HEK293 (cell line): ENCODE measurements at regions not wholly inside any gene's neighbourhood (a gene's known extent, or its start where the extent isn't known, plus 50 kb on each side); places are given as distances from the start of the nearest gene placed in this dataset.

ENCODE experiments used
- CTCF ChIA-PET: fragments of 350-600 bp; formaldehyde crosslinking; extraction: SDS; loops from one replicate; lab custom pipeline; 2021; ENCODE audit warnings: antibody characterized with exemption; lab: Yijun Ruan, JAX
- POLR2A ChIA-PET: fragments of 300-600 bp; formaldehyde crosslinking; extraction: SDS; loops from one replicate; lab custom pipeline; 2020; ENCODE audit warnings: antibody characterized with exemption, inconsistent platforms; lab: Yijun Ruan, JAX
- H3K27ac ChIP-seq: fragments of 200-500 bp; sonication (Bioruptor generic); 2 replicates; pipeline ENCODE4 v1.5.1; 2014; ENCODE audit warnings: low read depth, low read length, control low read depth, inconsistent platforms; ENCODE audit errors: extremely low read depth
- H3K36me3 ChIP-seq, 2 experiments: fragments of 200-500 bp in 1 of 2; sonication (Bioruptor generic) in 1 of 2; 1 replicate in 1 of 2; 2 replicates in 1 of 2; pipeline ENCODE4 v1.5.1; 2014 to 2017; ENCODE audit warnings: inconsistent platforms in 2 of 2, low read length in 2 of 2; ENCODE audit not compliant: control insufficient read depth in 2 of 2, insufficient read depth in 1 of 2
- H3K4me1 ChIP-seq: fragments of 200-500 bp; sonication (Bioruptor generic); 2 replicates; pipeline ENCODE4 v1.5.1; 2014; ENCODE audit warnings: mild to moderate bottlenecking, low read length, inconsistent platforms; ENCODE audit not compliant: control insufficient read depth, insufficient read depth
- H3K4me3 ChIP-seq: 2 replicates; pipeline ENCODE4 v1.5.1; 2011; ENCODE audit warnings: low read depth, mild to moderate bottlenecking, control low read depth, low read length, moderate library complexity
- H3K9me3 ChIP-seq: fragments of 200-500 bp; sonication (Bioruptor generic); 2 replicates; pipeline ENCODE4 v1.5.1; 2014; ENCODE audit warnings: low read depth, low read length, inconsistent platforms; ENCODE audit not compliant: control insufficient read depth, insufficient read depth
- HOXD13 ChIP-seq: sonication (generic); formaldehyde crosslinking; IDR thresholded peaks from 2 replicates; pipeline ENCODE4 v1.8.0; 2022; ENCODE audit warnings: missing genetic modification reagents, borderline replicate concordance
- MEIS1 ChIP-seq: sonication (generic); formaldehyde crosslinking; IDR thresholded peaks from 2 replicates; pipeline ENCODE4 v1.8.1; 2022; ENCODE audit warnings: missing genetic modification reagents, mild to moderate bottlenecking, borderline replicate concordance
- SCRT2 ChIP-seq: fragments of 450-650 bp; formaldehyde crosslinking; IDR thresholded peaks from 2 replicates; pipeline ENCODE4 v1.5.1; 2016; ENCODE audit warnings: missing biosample characterization, missing genetic modification characterization
- WT1 ChIP-seq: fragments of 450-650 bp; formaldehyde crosslinking; IDR thresholded peaks from 2 replicates; pipeline ENCODE4 v1.5.1; 2016; ENCODE audit warnings: missing biosample characterization, missing genetic modification characterization
- ZBTB8A ChIP-seq: fragments of 450-650 bp; formaldehyde crosslinking; IDR thresholded peaks from 2 replicates; pipeline ENCODE4 v1.5.1; 2016; ENCODE audit warnings: missing biosample characterization, missing genetic modification characterization
- ZEB2 ChIP-seq: fragments of 450-650 bp; formaldehyde crosslinking; IDR thresholded peaks from 2 replicates; pipeline ENCODE4 v1.5.1; 2016; ENCODE audit warnings: missing biosample characterization, missing genetic modification characterization
- ZFHX2 ChIP-seq: fragments of 450-650 bp; formaldehyde crosslinking; conservative IDR thresholded peaks from 2 replicates; pipeline ENCODE4 v1.5.1; 2016; ENCODE audit warnings: missing biosample characterization, missing genetic modification characterization
- ZNF16 ChIP-seq: fragments of 450-650 bp; formaldehyde crosslinking; IDR thresholded peaks from 2 replicates; pipeline ENCODE4 v1.5.1; 2016; ENCODE audit warnings: low read depth, missing biosample characterization, missing genetic modification characterization
- ZNF223 ChIP-seq: fragments of 450-650 bp; formaldehyde crosslinking; IDR thresholded peaks from 2 replicates; pipeline ENCODE4 v1.5.1; 2016; ENCODE audit warnings: missing biosample characterization, missing genetic modification characterization
- ZNF266 ChIP-seq: fragments of 450-650 bp; formaldehyde crosslinking; IDR thresholded peaks from 2 replicates; pipeline ENCODE4 v1.5.1; 2016; ENCODE audit warnings: missing biosample characterization, missing genetic modification characterization, low read depth
- ZNF274 ChIP-seq, 2 experiments: fragments of 200-500 bp in 1 of 2; fragments of 450-650 bp in 1 of 2; sonication (Bioruptor generic) in 1 of 2; formaldehyde crosslinking in 1 of 2; IDR thresholded peaks; 2 replicates each; pipeline versions ENCODE4 v1.5.1 to v1.6.1; 2014 to 2016; ENCODE audit warnings: borderline replicate concordance in 1 of 2, inconsistent platforms in 1 of 2, low read length in 1 of 2, missing biosample characterization in 1 of 2, missing genetic modification characterization in 1 of 2
- ZNF433 ChIP-seq: fragments of 450-650 bp; formaldehyde crosslinking; IDR thresholded peaks from 2 replicates; pipeline ENCODE4 v1.5.1; 2016; ENCODE audit warnings: missing biosample characterization, missing genetic modification characterization, low read depth
- ZNF529 ChIP-seq: fragments of 450-650 bp; formaldehyde crosslinking; IDR thresholded peaks from 2 replicates; pipeline ENCODE4 v1.5.1; 2017; ENCODE audit warnings: missing genetic modification characterization, missing biosample characterization; ENCODE audit not compliant: insufficient replicate concordance
- ZNF558 ChIP-seq: fragments of 450-650 bp; formaldehyde crosslinking; IDR thresholded peaks from 2 replicates; pipeline ENCODE4 v1.5.1; 2016; ENCODE audit warnings: missing biosample characterization, missing genetic modification characterization
- ZNF561 ChIP-seq: fragments of 450-650 bp; IDR thresholded peaks from 2 replicates; pipeline ENCODE4 v1.5.1; 2018; ENCODE audit warnings: missing biosample characterization, missing genetic modification characterization, borderline replicate concordance
- ZNF571 ChIP-seq: fragments of 450-650 bp; formaldehyde crosslinking; IDR thresholded peaks from 2 replicates; pipeline ENCODE4 v1.5.0; 2017; ENCODE audit warnings: missing biosample characterization, missing genetic modification characterization
- ZNF596 ChIP-seq: fragments of 450-650 bp; IDR thresholded peaks from 2 replicates; pipeline ENCODE4 v1.5.0; 2018; ENCODE audit warnings: missing biosample characterization, mild to moderate bottlenecking, missing genetic modification characterization, moderate library complexity
- ZNF629 ChIP-seq: fragments of 450-650 bp; formaldehyde crosslinking; IDR thresholded peaks from 2 replicates; pipeline ENCODE4 v1.5.1; 2017; ENCODE audit warnings: missing biosample characterization, missing genetic modification characterization
- ZNF707 ChIP-seq: fragments of 450-650 bp; formaldehyde crosslinking; IDR thresholded peaks from 2 replicates; pipeline ENCODE4 v1.5.1; 2016; ENCODE audit warnings: missing biosample characterization, missing genetic modification characterization
- TF ChIP-seq, protein P1 (sequence below): fragments of 450-650 bp; formaldehyde crosslinking; IDR thresholded peaks from 2 replicates; pipeline ENCODE4 v1.5.1; 2016; ENCODE audit warnings: missing biosample characterization, missing genetic modification characterization
- TF ChIP-seq, protein P2 (sequence below): fragments of 450-650 bp; formaldehyde crosslinking; IDR thresholded peaks from 2 replicates; pipeline ENCODE4 v1.5.1; 2016; ENCODE audit warnings: missing biosample characterization, missing genetic modification characterization
- TF ChIP-seq, protein P3 (sequence below): fragments of 450-650 bp; formaldehyde crosslinking; IDR thresholded peaks from 2 replicates; pipeline ENCODE4 v1.5.1; 2017; ENCODE audit warnings: missing biosample characterization, missing genetic modification characterization
- TF ChIP-seq, protein P4 (sequence below): fragments of 450-650 bp; IDR thresholded peaks from 2 replicates; pipeline ENCODE4 v1.5.1; 2018; ENCODE audit warnings: missing biosample characterization, mild to moderate bottlenecking, missing genetic modification characterization
- TF ChIP-seq, protein P5 (sequence below): fragments of 450-650 bp; formaldehyde crosslinking; IDR thresholded peaks from 2 replicates; pipeline ENCODE4 v1.5.1; 2016; ENCODE audit warnings: missing biosample characterization, missing genetic modification characterization

DNA sequence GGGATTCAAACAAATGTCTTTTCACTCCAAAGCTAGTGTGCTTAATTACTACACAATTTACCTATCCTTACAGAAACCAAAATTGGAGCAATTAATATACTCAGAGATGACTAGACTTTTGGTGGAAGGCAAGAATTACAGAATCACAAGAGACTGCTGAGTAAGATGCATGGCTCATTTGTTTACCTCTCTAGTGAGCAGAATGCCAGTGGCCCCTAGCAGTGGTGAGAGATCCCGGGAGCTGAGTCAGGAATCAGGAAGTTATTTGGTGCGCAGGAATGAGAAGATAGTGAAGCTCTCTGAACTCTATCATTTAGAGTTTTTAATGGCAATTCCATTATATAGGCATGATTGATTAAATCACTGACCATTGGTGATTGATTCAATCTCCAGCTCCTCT is 188.9 kb upstream of the SESN3 start (continued):
- TF ChIP-seq, protein P1, sequence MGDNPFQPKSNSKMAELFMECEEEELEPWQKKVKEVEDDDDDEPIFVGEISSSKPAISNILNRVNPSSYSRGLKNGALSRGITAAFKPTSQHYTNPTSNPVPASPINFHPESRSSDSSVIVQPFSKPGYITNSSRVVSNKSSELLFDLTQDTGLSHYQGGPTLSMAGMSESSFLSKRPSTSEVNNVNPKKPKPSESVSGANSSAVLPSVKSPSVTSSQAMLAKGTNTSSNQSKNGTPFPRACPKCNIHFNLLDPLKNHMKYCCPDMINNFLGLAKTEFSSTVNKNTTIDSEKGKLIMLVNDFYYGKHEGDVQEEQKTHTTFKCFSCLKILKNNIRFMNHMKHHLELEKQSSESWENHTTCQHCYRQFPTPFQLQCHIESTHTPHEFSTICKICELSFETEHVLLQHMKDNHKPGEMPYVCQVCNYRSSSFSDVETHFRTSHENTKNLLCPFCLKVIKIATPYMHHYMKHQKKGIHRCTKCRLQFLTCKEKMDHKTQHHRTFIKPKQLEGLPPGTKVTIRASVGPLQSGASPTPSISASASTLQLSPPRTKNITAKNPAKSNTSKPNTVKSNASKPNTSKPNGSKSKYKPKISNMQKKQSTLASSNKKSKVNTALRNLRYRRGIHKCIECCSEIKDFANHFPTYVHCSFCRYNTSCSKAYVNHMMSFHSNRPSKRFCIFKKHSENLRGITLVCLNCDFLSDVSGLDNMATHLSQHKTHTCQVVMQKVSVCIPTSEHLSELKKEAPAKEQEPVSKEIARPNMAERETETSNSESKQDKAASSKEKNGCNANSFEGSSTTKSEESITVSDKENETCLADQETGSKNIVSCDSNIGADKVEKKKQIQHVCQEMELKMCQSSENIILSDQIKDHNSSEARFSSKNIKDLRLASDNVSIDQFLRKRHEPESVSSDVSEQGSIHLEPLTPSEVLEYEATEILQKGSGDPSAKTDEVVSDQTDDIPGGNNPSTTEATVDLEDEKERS (tag by site-specific recombination): no peak
- TF ChIP-seq, protein P2, sequence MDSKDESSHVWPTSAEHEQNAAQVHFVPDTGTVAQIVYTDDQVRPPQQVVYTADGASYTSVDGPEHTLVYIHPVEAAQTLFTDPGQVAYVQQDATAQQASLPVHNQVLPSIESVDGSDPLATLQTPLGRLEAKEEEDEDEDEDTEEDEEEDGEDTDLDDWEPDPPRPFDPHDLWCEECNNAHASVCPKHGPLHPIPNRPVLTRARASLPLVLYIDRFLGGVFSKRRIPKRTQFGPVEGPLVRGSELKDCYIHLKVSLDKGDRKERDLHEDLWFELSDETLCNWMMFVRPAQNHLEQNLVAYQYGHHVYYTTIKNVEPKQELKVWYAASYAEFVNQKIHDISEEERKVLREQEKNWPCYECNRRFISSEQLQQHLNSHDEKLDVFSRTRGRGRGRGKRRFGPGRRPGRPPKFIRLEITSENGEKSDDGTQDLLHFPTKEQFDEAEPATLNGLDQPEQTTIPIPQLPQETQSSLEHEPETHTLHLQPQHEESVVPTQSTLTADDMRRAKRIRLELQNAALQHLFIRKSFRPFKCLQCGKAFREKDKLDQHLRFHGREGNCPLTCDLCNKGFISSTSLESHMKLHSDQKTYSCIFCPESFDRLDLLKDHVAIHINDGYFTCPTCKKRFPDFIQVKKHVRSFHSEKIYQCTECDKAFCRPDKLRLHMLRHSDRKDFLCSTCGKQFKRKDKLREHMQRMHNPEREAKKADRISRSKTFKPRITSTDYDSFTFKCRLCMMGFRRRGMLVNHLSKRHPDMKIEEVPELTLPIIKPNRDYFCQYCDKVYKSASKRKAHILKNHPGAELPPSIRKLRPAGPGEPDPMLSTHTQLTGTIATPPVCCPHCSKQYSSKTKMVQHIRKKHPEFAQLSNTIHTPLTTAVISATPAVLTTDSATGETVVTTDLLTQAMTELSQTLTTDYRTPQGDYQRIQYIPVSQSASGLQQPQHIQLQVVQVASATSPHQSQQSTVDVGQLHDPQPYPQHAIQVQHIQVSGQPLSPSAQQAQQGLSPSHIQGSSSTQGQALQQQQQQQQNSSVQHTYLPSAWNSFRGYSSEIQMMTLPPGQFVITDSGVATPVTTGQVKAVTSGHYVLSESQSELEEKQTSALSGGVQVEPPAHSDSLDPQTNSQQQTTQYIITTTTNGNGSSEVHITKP: no peak
- TF ChIP-seq HOXD13 (no peak), ZEB2 (tag by site-specific recombination) (no peak), ZNF274 (IDR thresholded peaks at IDR 0.05; ENCODE audit: low read length) (no peak), ZNF274 (tag by site-specific recombination; IDR thresholded peaks at IDR 0.05; ENCODE audit: borderline replicate concordance) (no peak), ZNF433 (no peak), ZNF596 (no peak), ZNF558 (tag by site-specific recombination) (no peak), ZNF266 (tag by site-specific recombination) (no peak), ZFHX2 (no peak), ZNF223 (tag by site-specific recombination) (no peak)
- TF ChIP-seq, protein P3, sequence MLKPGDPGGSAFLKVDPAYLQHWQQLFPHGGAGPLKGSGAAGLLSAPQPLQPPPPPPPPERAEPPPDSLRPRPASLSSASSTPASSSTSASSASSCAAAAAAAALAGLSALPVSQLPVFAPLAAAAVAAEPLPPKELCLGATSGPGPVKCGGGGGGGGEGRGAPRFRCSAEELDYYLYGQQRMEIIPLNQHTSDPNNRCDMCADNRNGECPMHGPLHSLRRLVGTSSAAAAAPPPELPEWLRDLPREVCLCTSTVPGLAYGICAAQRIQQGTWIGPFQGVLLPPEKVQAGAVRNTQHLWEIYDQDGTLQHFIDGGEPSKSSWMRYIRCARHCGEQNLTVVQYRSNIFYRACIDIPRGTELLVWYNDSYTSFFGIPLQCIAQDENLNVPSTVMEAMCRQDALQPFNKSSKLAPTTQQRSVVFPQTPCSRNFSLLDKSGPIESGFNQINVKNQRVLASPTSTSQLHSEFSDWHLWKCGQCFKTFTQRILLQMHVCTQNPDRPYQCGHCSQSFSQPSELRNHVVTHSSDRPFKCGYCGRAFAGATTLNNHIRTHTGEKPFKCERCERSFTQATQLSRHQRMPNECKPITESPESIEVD (tag by site-specific recombination): no peak
- TF ChIP-seq, protein P4, sequence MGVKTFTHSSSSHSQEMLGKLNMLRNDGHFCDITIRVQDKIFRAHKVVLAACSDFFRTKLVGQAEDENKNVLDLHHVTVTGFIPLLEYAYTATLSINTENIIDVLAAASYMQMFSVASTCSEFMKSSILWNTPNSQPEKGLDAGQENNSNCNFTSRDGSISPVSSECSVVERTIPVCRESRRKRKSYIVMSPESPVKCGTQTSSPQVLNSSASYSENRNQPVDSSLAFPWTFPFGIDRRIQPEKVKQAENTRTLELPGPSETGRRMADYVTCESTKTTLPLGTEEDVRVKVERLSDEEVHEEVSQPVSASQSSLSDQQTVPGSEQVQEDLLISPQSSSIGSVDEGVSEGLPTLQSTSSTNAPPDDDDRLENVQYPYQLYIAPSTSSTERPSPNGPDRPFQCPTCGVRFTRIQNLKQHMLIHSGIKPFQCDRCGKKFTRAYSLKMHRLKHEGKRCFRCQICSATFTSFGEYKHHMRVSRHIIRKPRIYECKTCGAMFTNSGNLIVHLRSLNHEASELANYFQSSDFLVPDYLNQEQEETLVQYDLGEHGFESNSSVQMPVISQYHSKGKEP (tag by site-specific recombination): no peak
- TF ChIP-seq, protein P5, sequence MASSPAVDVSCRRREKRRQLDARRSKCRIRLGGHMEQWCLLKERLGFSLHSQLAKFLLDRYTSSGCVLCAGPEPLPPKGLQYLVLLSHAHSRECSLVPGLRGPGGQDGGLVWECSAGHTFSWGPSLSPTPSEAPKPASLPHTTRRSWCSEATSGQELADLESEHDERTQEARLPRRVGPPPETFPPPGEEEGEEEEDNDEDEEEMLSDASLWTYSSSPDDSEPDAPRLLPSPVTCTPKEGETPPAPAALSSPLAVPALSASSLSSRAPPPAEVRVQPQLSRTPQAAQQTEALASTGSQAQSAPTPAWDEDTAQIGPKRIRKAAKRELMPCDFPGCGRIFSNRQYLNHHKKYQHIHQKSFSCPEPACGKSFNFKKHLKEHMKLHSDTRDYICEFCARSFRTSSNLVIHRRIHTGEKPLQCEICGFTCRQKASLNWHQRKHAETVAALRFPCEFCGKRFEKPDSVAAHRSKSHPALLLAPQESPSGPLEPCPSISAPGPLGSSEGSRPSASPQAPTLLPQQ (tag by site-specific recombination): no peak
- TF ChIP-seq, all 188 proteins: peak for 0

DNA sequence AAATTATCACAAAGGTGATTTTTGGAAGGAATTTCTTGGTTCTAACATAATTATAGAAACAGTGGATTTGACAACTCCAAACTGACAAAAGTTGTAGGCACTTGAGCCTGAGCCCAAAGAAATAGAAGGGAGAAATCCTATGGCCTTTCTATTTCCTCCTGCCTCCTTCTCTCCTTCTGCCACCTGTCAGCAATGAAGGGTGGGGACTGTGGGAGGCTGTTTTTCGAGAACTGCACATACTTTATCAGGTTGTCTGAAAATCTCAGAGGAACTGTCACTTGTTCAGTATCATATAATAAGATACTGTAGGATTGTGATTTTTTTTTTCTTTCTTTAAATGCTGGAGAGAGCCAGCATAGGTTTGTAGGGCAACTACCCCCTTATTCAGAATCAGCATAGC is 187.9 kb upstream of the SESN3 start:
- Histone ChIP-seq H3K36me3 (no peaks in the 10 kb centered on the region), H3K4me3 (no peak overlapping the region), H3K4me1 (no peaks in the 10 kb centered on the region), H3K27ac (no peak overlapping the region), H3K9me3 (no peaks in the 10 kb centered on the region)
- CTCF ChIA-PET: no interaction called here
- POLR2A ChIA-PET: no interaction called here
- TF ChIP-seq ZNF529 (tag by site-specific recombination): no peak
- TF ChIP-seq ZNF16 (tag by site-specific recombination): no peak
- no peak for TF ChIP-seq ZNF707 (tag by site-specific recombination)
- TF ChIP-seq ZNF561 (tag by site-specific recombination): no peak
- no peak for TF ChIP-seq ZNF571 (tag by site-specific recombination)
- TF ChIP-seq WT1: no peak
- TF ChIP-seq MEIS1 (CRISPR knock-in tag): no peak
- no peak for TF ChIP-seq ZNF629 (tag by site-specific recombination)
- TF ChIP-seq SCRT2 (tag by site-specific recombination): no peak
- TF ChIP-seq ZBTB8A (tag by site-specific recombination): no peak
- TF ChIP-seq, protein P3 (tag by site-specific recombination): no peak
